Posterior cingulate gyrus (tissue), 11 donors: ENCODE measurements at regions not wholly inside any gene's neighbourhood (a gene's known extent, or its start where the extent isn't known, plus 50 kb on each side); places are given as distances from the start of the nearest gene placed in this dataset.
"Not testable (repeated sequence)": the region's sequence is repeated elsewhere in the genome, so short reads cannot be mapped to it uniquely, and the experiment has no call there.

Source experiments
- DNase-seq, 10 donors: peaks; one replicate each; pipeline versions ENCODE4 v3.0.0 to v3.0.0-alpha.2; 2020 to 2021; ENCODE audit warnings: mixed read lengths in 3 of 10
- intact Hi-C: fragments of 100-400 bp; cut with DNase I; formaldehyde crosslinking; loops from one replicate; pipeline ENCODE4 v1.15.1; 2023

DNA sequence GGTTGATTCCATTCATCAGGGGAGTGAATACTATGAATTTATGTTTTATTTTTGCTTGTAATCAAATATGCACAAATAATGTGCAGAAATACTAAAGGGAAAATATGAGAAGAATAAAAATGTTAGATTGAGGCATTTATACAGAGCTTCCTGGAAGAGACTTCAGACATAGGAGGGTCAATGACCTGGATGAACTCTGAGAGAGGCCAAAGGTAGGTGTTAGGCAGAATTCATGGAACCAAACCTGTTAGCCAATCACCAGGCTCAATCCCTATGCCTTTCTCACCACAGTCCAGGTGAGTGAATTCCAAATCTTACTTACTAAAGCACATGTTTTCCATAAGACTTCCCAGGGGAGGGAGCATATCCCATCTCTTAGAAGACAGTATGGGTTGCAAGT, 130.4 kb upstream of the NTF3 start:
- intact Hi-C loops = no loop called here
- DNase-seq = no peak

DNA sequence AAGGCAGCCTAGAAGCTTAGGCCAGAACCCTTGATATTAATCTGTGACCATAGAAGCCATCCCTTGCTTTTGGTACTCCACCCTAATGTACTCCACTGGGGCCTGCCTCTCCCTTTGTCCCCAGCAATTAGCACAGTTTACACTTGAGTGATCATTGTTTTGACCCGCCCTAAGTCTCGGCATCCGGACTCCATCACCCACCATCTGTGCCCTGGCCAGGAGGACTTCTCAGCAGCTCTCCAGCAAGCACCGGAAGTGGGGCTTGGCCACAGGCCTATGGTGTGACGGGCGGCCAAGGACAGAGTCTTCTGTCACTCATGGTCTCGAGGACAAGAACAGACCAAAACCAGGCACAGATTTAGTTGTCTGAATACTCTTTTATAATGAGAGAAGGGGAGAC, 126.5 kb upstream of the NTF3 start:
- intact Hi-C loops = no loop called here
- DNase-seq = no peak

DNA sequence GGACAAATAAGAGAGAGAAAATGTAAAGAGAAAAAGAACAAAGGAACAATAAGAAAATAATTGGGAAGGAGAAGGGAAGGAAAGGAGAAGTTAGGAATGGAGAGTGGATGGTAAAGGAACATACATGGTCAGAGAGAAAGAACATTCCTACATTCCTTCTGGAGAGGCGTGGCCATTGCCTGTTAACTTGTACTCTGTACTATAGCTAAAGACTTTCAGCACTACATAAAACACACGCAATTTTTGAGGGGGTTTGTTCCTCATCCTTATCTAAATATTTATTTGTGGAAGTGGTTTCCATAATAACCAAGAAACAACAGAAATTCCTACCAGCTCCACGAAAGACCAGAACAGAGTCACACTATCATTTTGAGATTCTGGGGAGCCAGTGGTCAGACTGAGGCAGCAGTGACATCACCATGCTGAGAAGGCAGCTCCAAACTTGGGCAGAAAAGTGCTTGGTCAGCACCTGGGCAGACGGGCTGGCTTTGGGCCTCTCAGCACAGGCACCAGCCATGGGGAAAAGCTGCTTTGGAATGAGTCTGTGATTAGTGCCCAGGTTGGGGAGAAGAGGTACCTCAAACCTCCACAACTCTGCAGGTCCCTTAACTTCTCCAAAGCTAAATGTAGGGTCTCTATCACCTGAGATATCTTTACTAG, 125.9 kb upstream of the NTF3 start:
- DNase-seq = no peak
- intact Hi-C loops = no loop called here

DNA sequence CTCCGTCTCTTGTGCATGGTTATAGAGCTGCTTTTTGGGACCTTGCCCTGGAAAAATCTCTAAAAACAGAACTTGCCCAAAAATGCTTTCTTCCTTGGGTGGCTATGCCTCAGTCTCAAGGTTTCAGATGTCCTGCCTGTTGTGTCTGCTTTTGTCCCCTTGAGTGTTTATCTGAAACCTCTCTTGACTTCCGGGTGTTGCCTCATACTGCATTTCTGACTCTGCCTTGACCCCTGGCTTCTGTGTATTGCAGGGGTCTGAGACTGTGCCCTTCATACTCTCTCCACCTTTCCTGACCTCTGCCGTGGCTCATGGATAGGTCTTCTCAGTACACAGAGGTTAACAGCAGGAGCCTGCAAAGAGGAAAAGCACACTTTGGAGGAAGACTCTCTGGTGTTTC, 124.8 kb upstream of the NTF3 start:
- no peak for DNase-seq
- intact Hi-C loops = no loop called here

DNA sequence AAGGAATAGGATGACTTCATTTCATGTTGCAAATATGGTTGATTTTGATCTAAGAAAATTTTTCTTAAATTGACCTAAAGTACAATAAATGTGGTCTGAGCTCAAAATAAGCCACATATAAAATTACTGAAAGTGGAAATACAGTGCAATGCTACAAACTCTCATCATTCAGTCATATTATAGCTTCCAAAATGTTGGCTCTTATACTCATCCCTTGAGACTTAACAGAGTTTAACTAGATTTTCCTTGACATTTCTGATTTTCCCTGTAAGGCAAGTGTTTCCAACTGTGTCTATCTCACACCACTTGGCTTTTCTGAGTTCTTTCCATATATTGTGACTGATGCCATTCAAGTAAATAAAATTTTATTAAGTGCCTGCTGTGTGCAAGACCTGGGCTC, 123.7 kb upstream of the NTF3 start:
- no peak for DNase-seq
- intact Hi-C loops = no loop called here

DNA sequence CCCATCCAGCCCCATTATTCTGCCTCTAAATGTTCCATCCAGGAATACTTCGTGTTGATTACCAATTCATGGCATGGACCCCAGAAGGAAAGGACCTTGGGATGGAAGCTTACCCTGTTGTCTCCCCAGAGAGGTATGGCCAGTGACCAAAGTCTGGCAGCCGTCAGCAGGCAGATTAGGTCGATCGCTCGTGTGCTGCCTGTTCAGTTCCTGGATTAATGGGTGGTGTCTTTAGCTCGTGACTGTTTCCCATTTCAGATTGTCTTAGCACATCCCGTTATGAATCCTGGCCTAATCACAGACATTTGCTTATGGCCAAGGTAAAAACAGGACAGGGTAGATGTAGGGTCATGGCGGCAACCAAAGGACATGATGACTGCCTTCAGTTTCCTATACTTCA, 122.9 kb upstream of the NTF3 start:
- intact Hi-C loops = no loop called here
- no peak for DNase-seq

DNA sequence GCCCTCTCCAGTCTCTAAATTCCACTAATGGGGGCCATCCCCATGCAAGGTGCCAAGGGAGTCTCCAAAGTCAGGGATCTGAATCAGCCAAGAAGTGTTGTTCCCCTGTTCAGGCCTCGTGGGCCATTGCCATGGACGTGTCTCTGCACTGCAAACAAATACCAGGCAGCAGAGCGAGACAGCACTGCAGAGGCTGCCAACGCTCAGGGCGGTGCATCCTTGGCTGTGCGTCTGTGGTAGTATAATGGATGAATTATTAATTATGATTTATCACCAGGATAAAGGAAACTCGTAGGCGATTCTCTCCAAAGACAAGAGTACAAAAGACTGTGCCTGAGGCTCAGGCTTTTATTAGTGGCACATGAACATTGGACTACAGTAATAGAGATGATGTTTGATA, 122.3 kb upstream of the NTF3 start:
- DNase-seq = peak in 1 of 10 donors; percentile 48
- intact Hi-C loops = no loop called here

DNA sequence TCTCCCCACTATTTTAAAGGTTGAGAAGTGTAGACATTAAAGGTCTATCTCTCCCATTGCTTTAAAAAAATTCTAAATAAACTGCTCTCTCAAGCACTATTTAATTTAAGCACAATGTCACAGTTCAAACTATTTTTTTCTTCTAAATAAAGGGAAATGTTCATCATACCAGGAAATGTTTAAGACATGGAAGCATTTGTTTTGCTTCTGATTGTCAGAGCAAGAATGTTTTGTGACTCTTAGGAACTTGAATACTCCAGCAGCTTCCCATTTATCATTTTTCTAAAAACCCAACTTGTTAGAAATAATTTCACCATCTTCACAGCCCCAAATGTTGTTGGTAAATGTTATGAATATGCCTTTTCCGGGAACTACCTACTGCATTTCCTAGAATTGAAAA, 121.8 kb upstream of the NTF3 start:
- intact Hi-C loops = no loop called here
- no peak for DNase-seq

DNA sequence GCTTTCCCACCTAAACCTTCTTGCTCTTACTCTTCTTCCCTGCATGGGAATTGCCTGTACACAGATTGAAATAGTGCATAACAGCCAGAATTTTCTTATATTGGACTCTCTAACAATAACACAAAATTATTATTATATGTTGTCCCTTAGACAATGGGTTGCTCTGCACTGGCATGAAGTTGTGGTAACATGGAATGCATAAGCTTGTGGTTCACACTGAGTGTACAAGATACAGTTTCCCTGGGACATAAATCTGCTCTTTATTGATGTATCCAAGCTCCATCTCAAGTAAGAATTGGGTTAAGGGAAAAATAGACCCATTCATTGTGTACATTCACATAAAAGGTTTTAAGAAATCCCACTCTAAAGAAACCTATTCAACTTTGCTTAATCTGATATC, 114.4 kb upstream of the NTF3 start:
- intact Hi-C loops = no loop called here
- DNase-seq = no peak

DNA sequence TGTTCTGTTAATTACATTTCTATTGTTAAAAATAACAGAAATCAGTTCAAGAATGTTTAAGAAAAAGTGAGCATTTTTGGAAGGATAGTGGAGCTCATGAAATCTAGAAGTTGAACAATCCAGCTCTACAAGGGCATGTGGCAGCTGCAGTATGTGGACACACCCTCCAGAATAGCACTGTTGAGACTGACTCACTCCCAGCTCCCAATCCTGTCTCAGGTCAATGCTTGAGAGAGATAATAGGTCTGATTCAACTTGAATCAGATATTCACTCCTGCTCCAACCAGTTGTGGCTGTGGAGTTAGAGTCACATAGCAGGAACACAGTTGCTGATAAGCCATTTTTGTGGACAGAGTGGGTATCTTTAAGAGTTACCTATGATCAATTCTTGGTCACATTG, 113.0 kb upstream of the NTF3 start:
- intact Hi-C loops = no loop called here
- DNase-seq = no peak

DNA sequence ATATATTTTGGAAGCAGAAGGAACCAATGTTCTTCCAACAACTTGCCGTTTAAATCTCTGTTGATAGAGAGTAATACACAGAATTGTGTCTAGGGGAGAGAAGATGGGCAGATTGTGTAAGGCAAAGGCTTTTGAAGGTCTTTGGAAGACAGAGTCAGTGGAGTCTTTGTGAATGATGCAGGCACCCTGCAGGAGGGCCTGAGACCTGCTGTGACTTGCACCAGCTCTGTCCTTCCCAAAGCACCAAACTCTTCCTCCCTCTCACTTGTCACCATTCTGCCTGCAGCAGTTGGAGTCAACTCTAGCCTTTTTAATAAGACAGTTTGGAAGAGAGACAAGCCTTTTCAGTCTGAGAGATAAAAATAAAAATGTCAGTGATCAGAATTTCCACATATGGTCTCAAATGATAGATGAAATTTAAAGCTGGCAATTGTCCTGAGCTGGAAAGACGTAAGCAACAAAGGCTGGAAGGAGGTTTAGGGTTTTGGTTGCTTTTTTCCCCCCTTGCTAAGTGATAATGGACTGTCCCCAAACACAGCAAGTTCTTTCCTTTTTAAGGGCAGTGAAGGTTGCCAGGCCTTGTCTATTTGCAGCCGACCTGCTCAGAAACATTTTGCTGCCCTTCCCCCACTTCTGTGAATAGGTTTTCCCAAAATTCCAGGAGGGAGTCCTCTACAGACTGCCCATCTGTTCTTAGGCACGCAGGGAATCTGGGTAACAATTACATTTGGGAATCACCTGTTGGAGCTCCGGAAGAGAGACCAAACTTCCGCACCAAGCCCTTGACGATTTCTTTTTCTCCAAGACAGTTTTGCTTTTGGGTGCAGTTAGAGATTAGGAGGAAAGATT, 103.0 kb upstream of the NTF3 start:
- no peak for DNase-seq
- intact Hi-C loops = no loop called here

DNA sequence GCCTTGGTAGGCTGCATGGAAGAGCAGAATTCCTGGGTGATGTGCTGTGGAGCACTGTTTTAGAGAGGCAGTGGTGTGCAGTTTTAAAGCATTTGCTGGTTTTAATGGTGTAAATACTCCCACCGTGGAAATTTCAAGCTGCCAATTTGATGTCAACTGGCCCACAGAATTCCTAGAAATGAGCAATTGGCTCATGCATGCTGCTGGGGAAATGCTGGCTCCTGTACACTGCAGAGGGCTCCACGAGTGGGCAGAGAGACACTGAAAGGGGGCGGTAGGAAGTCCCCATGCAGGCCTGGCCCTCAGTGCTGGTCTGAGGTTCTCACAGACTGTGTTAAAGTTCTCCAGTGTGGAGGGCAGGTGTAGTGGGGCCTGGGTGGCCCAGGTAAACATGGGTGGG, 99.4 kb upstream of the NTF3 start:
- DNase-seq = no peak
- intact Hi-C loops = no loop called here

DNA sequence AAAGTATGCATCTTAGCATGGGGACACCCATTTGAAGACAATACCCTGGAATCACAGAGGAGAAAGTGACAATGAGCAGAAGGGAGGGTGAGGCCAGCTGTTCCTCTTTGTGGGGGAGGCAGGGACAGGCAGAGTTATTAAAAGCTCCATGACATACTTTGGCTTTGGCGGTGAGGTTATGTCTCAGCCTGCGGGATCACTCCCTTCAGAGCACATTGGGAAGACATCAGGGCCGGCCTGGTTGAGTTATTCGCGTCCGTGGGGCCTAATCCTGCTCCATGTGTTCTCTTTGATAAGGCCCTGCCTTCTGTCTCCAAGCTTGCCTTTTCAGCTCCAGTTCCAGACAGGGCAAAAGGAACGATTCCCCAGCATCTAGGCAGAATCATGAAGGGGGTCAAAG, 98.8 kb upstream of the NTF3 start:
- intact Hi-C loops = no loop called here
- DNase-seq = peak in 1 of 10 donors; percentile 63

DNA sequence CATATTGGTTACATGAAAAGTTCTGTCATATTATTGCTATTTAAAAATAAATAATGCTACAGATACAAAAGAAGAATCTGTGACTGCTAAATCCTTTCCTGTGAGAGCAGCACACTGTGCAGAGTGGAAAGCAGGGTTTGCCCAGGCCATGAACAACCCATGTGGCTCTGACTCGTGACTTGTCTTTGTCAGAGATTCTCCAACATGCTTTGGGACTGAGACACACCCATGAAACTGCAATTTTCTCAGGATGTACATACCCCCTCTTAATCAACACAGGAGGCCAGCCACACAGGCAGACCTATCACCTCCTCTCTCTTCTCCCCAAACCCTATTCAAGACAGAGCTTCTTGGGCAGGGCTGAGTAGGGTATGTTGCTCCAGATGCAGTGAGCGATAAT, 96.8 kb upstream of the NTF3 start:
- intact Hi-C loops = no loop called here
- DNase-seq = no peak

DNA sequence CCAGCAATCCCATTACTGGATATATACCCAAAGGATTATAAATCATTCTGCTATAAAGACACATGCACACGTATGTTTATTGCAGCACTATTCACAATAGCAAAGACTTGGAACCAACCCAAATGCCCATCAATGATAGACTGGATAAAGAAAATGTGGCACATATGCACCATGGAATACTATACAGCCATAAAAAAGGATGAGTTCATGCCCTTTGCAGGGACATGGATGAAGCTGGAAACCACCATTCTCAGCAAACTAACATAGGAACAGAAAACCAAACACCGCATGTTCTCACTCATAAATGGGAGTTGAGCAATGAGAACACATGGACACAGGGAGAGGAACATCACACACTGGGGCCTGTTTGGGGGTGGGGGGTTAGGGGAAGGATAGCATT, 90.8 kb upstream of the NTF3 start:
- DNase-seq, intact Hi-C loops: not testable (repeated sequence)

DNA sequence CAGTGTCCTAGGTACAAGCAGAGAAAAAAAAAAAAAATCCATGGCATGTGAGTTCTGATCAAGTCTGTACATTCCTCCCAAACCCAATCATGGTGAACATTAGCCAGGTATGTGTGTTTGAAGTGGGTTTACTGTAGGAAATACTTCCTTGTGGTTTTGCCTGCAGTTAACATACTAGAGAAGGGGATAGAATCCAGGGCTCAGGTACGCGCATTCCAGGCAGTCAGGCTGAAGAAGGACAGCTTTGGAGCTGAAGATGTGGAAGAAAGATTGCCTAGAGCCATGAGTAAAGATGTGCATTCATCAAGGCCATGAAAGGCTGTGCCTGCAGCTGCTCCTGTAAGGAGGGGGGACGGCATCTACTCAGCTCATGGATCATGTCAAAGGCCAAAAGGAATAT, 88.2 kb upstream of the NTF3 start:
- intact Hi-C loops = no loop called here
- no peak for DNase-seq

DNA sequence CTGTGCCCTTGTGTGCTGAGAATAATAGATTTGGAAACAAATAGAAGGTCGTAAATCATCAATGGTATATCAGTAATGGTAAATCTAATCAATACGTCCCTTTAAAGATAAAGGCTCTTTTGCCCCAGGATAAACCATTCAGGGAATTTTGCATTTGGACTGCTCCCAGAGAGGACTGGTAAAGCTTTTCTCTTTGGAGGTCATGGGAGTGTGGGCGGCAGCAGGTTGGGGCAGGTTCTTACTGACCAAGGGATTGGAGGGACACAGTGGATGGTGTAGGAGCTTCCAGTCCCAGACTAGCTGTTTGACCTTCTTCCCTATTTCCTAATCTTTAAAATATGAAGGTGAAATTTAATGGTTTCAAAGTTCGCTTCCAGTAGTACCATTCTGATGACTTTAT, 87.8 kb upstream of the NTF3 start:
- DNase-seq = no peak
- intact Hi-C loops = no loop called here

DNA sequence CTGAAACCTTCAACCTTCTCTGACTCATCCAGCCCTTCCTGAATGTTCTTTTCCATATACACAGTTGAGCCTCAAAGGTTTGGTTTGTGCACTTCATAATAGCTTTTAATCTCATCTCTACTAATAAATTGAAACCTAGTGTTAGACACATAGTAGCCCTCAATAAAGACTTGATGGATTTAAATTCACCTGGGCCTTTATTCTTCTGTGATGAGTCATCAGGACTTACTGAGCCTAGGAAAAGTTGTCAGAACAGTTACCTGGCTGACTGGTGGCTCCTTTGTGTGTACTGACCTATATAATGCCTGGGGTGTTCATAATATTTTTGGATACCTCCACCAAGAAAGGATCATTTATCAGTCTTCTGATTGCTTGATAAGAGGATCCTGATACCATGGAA, 86.4 kb upstream of the NTF3 start:
- intact Hi-C loops = no loop called here
- DNase-seq = no peak

DNA sequence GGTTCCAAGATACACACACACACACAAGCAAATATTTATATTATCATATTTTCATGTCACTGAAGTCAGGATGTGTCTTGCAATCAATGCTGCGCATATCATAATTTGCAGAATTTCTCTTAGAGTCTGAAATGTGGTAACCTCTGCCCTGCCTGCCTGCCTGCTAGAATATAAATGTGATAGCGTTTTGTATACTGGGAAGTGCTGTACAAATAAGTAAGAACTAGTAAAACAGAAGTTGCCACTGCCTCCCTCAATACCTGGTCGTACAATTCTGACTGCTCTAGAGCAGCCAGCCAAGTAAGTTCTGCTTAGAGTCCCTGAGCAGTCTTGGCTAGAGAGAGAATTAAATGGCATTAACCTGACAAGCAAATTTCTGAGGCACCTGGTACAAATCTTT, 83.9 kb upstream of the NTF3 start:
- intact Hi-C loops = no loop called here
- DNase-seq = no peak

DNA sequence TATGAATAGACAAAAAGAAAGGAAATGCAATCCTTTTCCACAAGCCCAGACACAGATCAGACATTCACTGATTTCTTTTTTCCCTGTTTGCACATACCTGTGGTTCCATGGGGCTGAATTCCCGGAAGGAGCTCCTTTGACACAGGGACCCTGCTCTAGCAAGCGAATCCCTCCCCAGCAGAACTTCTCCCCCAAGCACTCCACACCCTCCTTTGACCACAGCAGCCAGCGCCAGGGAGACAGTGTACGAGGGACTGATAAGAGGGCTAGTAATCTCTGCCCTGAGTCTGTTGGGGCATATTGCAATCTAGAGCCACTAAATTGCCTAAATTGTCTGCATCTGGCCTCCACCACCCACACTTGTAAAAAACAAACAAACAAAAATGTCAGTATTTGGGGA, 83.4 kb upstream of the NTF3 start:
- intact Hi-C loops = no loop called here

DNA sequence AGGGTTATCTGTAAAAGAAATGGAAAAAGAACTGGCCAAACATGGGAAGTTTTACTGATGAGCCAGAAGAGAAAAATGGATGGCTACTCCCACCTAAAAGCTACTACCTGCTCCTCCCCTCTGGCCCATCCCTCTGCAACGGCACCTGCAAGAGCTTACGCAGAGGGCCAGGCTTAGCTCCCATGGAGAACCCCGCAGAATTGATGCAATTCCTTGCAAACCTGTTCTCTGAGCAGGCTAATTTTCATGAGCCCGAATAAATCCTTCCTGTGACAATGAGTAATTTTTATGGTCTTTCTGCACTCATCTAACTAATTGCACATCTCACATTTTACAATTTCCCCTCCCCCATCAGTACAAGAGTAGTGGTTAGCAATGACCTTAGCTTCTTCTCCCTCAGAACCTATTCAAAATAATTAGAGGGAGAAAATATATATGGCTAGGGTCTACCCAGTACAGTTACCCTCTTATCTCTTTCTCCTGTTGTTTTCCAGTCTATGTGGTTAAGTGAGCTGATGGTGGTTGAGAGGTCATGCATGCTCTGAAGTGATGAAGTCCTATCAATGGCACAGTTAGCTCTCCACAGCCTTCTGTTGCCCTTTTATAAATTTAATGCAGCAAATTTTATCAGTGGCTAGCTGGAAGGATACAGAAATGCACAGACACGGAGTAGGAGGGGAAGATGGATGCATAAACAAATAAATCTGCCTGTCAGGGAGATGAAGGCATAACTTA, 67.7 kb upstream of the NTF3 start:
- DNase-seq = no peak
- intact Hi-C loops = no loop called here

More for the DNA sequence above, 83.4 kb upstream of the NTF3 start:
- no peak for DNase-seq

DNA sequence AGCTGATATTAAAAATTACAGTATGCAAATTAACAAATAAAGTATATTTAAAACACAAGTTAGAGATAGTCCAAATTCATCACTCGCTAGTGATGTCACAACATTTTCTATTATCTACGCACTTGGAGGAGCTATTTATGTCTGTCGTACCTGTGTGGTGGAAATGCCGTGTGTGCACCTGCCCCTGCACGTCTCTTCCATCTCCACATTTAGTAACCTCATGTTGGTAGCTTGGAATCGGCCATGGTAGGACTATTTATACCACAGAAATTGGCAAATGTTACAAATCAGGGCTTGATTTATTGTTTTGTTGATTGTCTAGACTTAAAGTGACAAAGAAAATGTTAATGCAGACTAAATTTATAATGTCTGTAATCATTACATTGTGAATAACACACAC, 62.6 kb upstream of the NTF3 start:
- intact Hi-C loops = no loop called here
- no peak for DNase-seq
